HCT116 (cell line): ENCODE measurements at regions not wholly inside any gene's neighbourhood (a gene's known extent, or its start where the extent isn't known, plus 50 kb on each side); places are given as distances from the start of the nearest gene placed in this dataset.

ENCODE experiments used
- CTCF ChIP-seq, 3 experiments: fragments of 200-600 bp in 1 of 3; sonication (generic) in 1 of 3; IDR thresholded peaks in 2 of 3; conservative IDR thresholded peaks in 1 of 3; 2 replicates each; pipeline ENCODE4 v1.5.1; 2012 to 2017; ENCODE audit warnings: low read depth in 2 of 3, low read length in 2 of 3, antibody characterized with exemption in 1 of 3, borderline replicate concordance in 1 of 3, control low read depth in 1 of 3, mild to moderate bottlenecking in 1 of 3, mixed read lengths in 1 of 3, mixed run types in 1 of 3, moderate library complexity in 1 of 3; ENCODE audit not compliant: insufficient read depth in 1 of 3
- EZH2 ChIP-seq: fragments of 200-600 bp; sonication (generic); IDR thresholded peaks from 2 replicates; pipeline ENCODE4 v1.6.1; 2017; ENCODE audit warnings: antibody characterized with exemption, mixed run types
- FOSL1 ChIP-seq: IDR thresholded peaks from 2 replicates; pipeline ENCODE4 v1.6.1; 2012; ENCODE audit warnings: low read depth
- POLR2A ChIP-seq: IDR thresholded peaks from 2 replicates; pipeline ENCODE4 v1.7.0; 2011; ENCODE audit warnings: borderline replicate concordance; ENCODE audit not compliant: insufficient read depth, insufficient read length; ENCODE audit errors: extremely low read depth
- SIN3A ChIP-seq: IDR thresholded peaks from 2 replicates; pipeline ENCODE4 v1.6.1; 2012; ENCODE audit warnings: low read depth
- ZNF274 ChIP-seq: fragments of 200-500 bp; sonication (Bioruptor generic); IDR thresholded peaks from 2 replicates; pipeline ENCODE4 v1.6.1; 2014; ENCODE audit warnings: mild to moderate bottlenecking, low read depth, low read length, inconsistent platforms

- no peak for TF ChIP-seq CTCF (IDR thresholded peaks at IDR 0.05 in 2 of 3, conservative IDR thresholded peaks at IDR 0.05 in 1 of 3; ENCODE audit: borderline replicate concordance in 1 of 3, insufficient read depth in 1 of 3, low read depth in 2 of 3, low read length in 2 of 3)
- TF ChIP-seq EZH2 = no peak
- TF ChIP-seq POLR2A = no peak
- no peak for TF ChIP-seq ZNF274
- TF ChIP-seq SIN3A = no peak
- TF ChIP-seq FOSL1 = no peak
Measured at GRCh38 chr5:30197662-30198061, 995.8 kb upstream of the CDH6 start.
